ENCODE measurements at regions not wholly inside any gene's neighbourhood (a gene's known extent, or its start where the extent isn't known, plus 50 kb on each side); places are given as distances from the start of the nearest gene placed in this dataset.

DNA sequence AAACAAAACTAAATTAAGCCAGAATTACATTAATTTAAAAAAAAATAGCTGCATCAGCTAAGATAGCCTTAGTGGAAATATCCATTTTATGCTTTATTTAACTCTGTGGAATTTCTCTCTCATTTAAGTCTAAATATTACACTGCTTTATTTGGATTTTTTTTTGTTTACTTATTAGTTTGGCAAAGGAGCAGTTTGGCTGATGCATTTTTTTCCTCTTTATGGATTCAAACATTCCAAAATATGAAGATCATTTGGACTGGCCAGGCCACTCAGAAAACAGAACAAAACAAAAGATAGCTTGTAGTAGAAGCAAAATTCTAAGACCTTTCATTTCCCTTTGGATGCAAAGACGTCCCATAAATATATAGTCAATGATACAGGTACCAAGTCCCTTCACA is 707.3 kb upstream of the UBE2E2 start:
- Mint-ChIP-seq H3K27me3 (no peaks in the 10 kb centered on the region), H3K9me3 (peaks cover 0 to 10% (median 0%) of the 10 kb centered on the region in 11 donors), H3K27ac (no peak overlapping the region), H3K4me3 (no peak overlapping the region), H3K4me1 (no peaks in the 10 kb centered on the region), H3K36me3 (no peaks in the 10 kb centered on the region)
- Histone ChIP-seq H3K36me3 (ENCODE audit: control insufficient read depth in 2 of 3, insufficient read depth in 3 of 3, low read length in 3 of 3) (no peaks in the 10 kb centered on the region), H3K27ac (ENCODE audit: low read depth, low read length) (no peak overlapping the region), H3K4me3 (ENCODE audit: low read length) (no peak overlapping the region), H3K4me1 (ENCODE audit: control insufficient read depth in 2 of 2, insufficient read depth in 2 of 2, low read length in 2 of 2) (no peaks in the 10 kb centered on the region), H3K9me3 (ENCODE audit: control insufficient read depth in 2 of 3, low read length in 3 of 3) (no peaks in the 10 kb centered on the region), H3K27me3 (ENCODE audit: control insufficient read depth in 2 of 2, insufficient read depth in 2 of 2, low read length in 2 of 2) (no peaks in the 10 kb centered on the region)
- ChIA-PET CTCF (no interaction called here), POLR2A (no interaction called here)
- intact Hi-C loops (cut with micrococcal nuclease), result no loop called here
- DNase-seq, result no peak
- no peak for ATAC-seq

DNA sequence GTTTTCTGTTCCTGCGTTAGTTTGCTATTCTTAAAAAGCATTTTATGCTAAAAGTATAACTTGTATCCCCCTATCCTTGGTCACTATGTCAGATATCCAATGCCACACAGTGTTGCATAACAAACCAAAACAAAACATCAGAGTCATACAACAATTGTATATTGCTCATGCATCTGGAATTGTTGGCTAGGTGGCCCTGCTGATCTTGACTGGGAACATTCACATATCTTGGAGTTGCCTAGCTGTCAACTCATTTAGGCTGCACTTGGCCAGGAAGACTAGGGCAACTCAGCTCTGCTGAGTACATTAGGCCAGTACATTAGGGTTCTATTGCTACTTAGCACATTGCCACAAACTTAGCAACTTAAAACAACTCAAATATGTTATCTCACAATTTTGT is 706.5 kb upstream of the UBE2E2 start:
- H3K9me3 Mint-ChIP-seq, result peaks cover 0 to 9% (median 0%) of the 10 kb centered on the region in 11 donors
- intact Hi-C loops (cut with micrococcal nuclease), result no loop called here

DNA sequence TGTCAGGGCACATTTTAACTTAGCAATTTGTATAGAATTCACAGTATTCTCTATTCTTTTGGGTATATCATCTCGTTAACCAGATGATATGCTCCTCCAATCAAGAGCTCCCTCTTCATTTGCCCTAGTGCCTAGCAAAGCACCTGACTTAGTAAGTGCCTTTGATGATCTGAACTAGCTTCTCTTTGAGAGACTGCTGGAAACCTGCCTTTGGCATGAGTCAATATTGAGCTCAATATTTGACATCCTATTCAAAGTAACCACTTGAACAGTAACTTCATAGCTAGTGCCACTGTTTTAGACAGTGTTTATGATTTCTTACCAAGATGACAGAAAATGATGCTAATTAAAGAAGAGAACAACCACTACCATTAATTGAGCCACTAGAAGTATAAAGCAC is 696.3 kb upstream of the UBE2E2 start:
- no peaks in the 10 kb centered on the region for H3K4me1 Mint-ChIP-seq
- peaks cover 0 to 10% (median 1%) of the 10 kb centered on the region in 11 donors for H3K9me3 Mint-ChIP-seq
- CTCF ChIA-PET, result no interaction called here
- H3K4me3 ChIP-seq (ENCODE audit: low read length), result no peak overlapping the region
- H3K36me3 Mint-ChIP-seq, result no peaks in the 10 kb centered on the region
- no peak for DNase-seq
- no peak for ATAC-seq
- H3K9me3 ChIP-seq (ENCODE audit: control insufficient read depth in 2 of 3, low read length in 3 of 3), result no peaks in the 10 kb centered on the region
- H3K4me3 Mint-ChIP-seq, result no peak overlapping the region
- H3K27me3 ChIP-seq (ENCODE audit: control insufficient read depth in 2 of 2, insufficient read depth in 2 of 2, low read length in 2 of 2), result no peaks in the 10 kb centered on the region
- POLR2A ChIA-PET, result no interaction called here
- no peak overlapping the region for H3K27ac ChIP-seq (ENCODE audit: low read depth, low read length)
- intact Hi-C loops (cut with micrococcal nuclease), result no loop called here
- no peaks in the 10 kb centered on the region for H3K4me1 ChIP-seq (ENCODE audit: control insufficient read depth in 2 of 2, insufficient read depth in 2 of 2, low read length in 2 of 2)
- no peaks in the 10 kb centered on the region for H3K27me3 Mint-ChIP-seq
- H3K36me3 ChIP-seq (ENCODE audit: control insufficient read depth in 2 of 3, insufficient read depth in 3 of 3, low read length in 3 of 3), result no peaks in the 10 kb centered on the region
- no peak overlapping the region for H3K27ac Mint-ChIP-seq

More for the DNA sequence above, 706.5 kb upstream of the UBE2E2 start:
- Histone ChIP-seq H3K4me3 (ENCODE audit: low read length) (no peak overlapping the region), H3K9me3 (ENCODE audit: control insufficient read depth in 2 of 3, low read length in 3 of 3) (no peaks in the 10 kb centered on the region), H3K4me1 (ENCODE audit: control insufficient read depth in 2 of 2, insufficient read depth in 2 of 2, low read length in 2 of 2) (no peaks in the 10 kb centered on the region), H3K36me3 (ENCODE audit: control insufficient read depth in 2 of 3, insufficient read depth in 3 of 3, low read length in 3 of 3) (no peaks in the 10 kb centered on the region), H3K27me3 (ENCODE audit: control insufficient read depth in 2 of 2, insufficient read depth in 2 of 2, low read length in 2 of 2) (no peaks in the 10 kb centered on the region), H3K27ac (ENCODE audit: low read depth, low read length) (no peak overlapping the region)
- DNase-seq (no peak), ATAC-seq (no peak)
- no peaks in the 10 kb centered on the region for H3K27me3 Mint-ChIP-seq
- H3K36me3 Mint-ChIP-seq, result no peaks in the 10 kb centered on the region
- H3K4me1 Mint-ChIP-seq, result no peaks in the 10 kb centered on the region
- no peak overlapping the region for H3K4me3 Mint-ChIP-seq
- POLR2A ChIA-PET, result no interaction called here
- CTCF ChIA-PET, result no interaction called here
- no peak overlapping the region for H3K27ac Mint-ChIP-seq

DNA sequence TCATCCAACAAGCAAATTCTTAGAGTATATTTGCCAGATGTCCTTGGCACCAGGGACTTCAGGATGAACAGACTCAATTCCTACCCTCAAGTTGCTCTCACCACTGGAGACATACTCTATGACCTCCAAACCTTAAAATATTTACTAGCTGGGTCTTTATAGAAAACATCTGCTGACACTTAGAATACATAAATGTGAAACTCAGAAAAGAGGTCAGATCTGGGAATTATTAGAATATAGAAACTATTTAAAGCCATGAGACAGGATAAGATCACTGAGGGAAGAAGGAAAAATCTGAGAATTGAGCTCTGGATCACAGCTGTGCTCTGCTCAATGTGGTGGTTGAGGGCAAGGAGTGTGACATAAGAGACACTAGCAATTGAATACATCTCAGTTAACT is 695.4 kb upstream of the UBE2E2 start:
- no peaks in the 10 kb centered on the region for H3K4me1 Mint-ChIP-seq
- H3K27me3 Mint-ChIP-seq, result no peaks in the 10 kb centered on the region
- H3K36me3 Mint-ChIP-seq, result no peaks in the 10 kb centered on the region
- intact Hi-C loops (cut with micrococcal nuclease), result no loop called here
- ATAC-seq (no peak), DNase-seq (no peak)
- no peak overlapping the region for H3K4me3 Mint-ChIP-seq
- H3K27ac Mint-ChIP-seq, result no peak overlapping the region
- H3K27ac ChIP-seq (ENCODE audit: low read depth, low read length), result no peak overlapping the region
- no peaks in the 10 kb centered on the region for H3K9me3 ChIP-seq (ENCODE audit: control insufficient read depth in 2 of 3, low read length in 3 of 3)
- ChIA-PET POLR2A (no interaction called here), CTCF (no interaction called here)
- H3K4me1 ChIP-seq (ENCODE audit: control insufficient read depth in 2 of 2, insufficient read depth in 2 of 2, low read length in 2 of 2), result no peaks in the 10 kb centered on the region
- no peaks in the 10 kb centered on the region for H3K36me3 ChIP-seq (ENCODE audit: control insufficient read depth in 2 of 3, insufficient read depth in 3 of 3, low read length in 3 of 3)
- H3K27me3 ChIP-seq (ENCODE audit: control insufficient read depth in 2 of 2, insufficient read depth in 2 of 2, low read length in 2 of 2), result no peaks in the 10 kb centered on the region
- H3K4me3 ChIP-seq (ENCODE audit: low read length), result no peak overlapping the region
- peaks cover 0 to 10% (median 2%) of the 10 kb centered on the region in 11 donors for H3K9me3 Mint-ChIP-seq

DNA sequence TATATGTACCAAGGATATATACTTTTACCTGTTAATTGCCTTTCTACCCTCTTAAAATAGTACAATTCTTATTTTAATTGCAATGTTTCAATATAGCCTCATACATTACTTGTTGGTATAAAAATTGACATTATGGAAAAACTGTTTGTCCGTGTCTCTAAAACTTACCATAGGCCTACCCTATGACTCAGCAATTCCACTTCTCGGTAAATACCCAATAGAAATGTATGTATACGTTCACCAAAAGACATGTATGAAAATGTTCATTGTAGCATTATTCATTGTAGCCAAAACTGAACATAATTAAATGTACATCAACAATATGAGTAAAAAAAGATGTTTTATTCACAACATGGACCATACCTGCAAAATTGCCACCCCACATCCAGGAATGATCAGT is 679.2 kb upstream of the UBE2E2 start:
- ATAC-seq, result no peak
- POLR2A ChIA-PET, result no interaction called here
- intact Hi-C loops (cut with micrococcal nuclease), result no loop called here

DNA sequence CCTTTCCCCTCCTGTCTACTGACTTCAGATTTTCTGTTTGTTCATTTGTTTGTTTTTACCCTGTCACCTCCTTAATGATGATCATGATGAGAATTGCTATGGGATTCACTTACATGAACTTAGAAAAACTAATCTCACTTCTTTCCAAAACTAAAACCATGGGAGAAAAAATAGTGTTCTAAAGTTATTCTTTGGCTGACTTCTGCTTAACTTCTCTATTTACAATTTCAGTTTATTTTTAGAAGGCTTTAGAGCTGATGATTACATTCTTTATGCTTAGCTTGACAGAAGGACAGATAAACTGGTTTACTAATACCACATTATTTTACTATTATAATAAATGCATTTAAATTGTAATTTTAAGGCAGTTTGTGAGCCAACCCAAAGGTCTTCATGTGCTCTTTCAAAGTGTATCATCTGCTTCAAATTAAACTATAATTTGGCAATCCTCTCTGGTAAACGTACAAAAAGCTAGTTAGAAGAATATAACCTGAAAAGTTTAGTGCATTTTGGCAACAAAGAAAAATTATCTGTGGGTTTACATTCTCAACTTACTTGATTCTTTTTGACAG is 676.8 kb upstream of the UBE2E2 start:
- H3K4me3 ChIP-seq (ENCODE audit: low read length), result no peak overlapping the region
- no peak overlapping the region for H3K4me3 Mint-ChIP-seq
- H3K9me3 ChIP-seq (ENCODE audit: control insufficient read depth in 2 of 3, low read length in 3 of 3), result no peaks in the 10 kb centered on the region
- CTCF ChIA-PET, result no interaction called here
- H3K27me3 ChIP-seq (ENCODE audit: control insufficient read depth in 2 of 2, insufficient read depth in 2 of 2, low read length in 2 of 2), result peaks cover 0 to 3% of the 10 kb centered on the region in 2 donors
- H3K36me3 Mint-ChIP-seq, result no peaks in the 10 kb centered on the region
- H3K27ac ChIP-seq (ENCODE audit: low read depth, low read length), result no peak overlapping the region
- DNase-seq, result no peak
- POLR2A ChIA-PET, result no interaction called here
- H3K27ac Mint-ChIP-seq, result no peak overlapping the region
- H3K36me3 ChIP-seq (ENCODE audit: control insufficient read depth in 2 of 3, insufficient read depth in 3 of 3, low read length in 3 of 3), result no peaks in the 10 kb centered on the region
- peaks cover 0 to 25% (median 2%) of the 10 kb centered on the region in 11 donors for H3K9me3 Mint-ChIP-seq
- H3K4me1 ChIP-seq (ENCODE audit: control insufficient read depth in 2 of 2, insufficient read depth in 2 of 2, low read length in 2 of 2), result no peaks in the 10 kb centered on the region
- no peak for ATAC-seq
- no peaks in the 10 kb centered on the region for H3K27me3 Mint-ChIP-seq
- intact Hi-C loops (cut with micrococcal nuclease), result no loop called here
- no peaks in the 10 kb centered on the region for H3K4me1 Mint-ChIP-seq

More for the DNA sequence above, 679.2 kb upstream of the UBE2E2 start:
- peaks cover 0 to 27% (median 2%) of the 10 kb centered on the region in 11 donors for H3K9me3 Mint-ChIP-seq
- Histone ChIP-seq H3K9me3 (ENCODE audit: control insufficient read depth in 2 of 3, low read length in 3 of 3) (no peaks in the 10 kb centered on the region), H3K36me3 (ENCODE audit: control insufficient read depth in 2 of 3, insufficient read depth in 3 of 3, low read length in 3 of 3) (no peaks in the 10 kb centered on the region), H3K4me1 (ENCODE audit: control insufficient read depth in 2 of 2, insufficient read depth in 2 of 2, low read length in 2 of 2) (no peaks in the 10 kb centered on the region), H3K27ac (ENCODE audit: low read depth, low read length) (no peak overlapping the region), H3K4me3 (ENCODE audit: low read length) (no peak overlapping the region), H3K27me3 (ENCODE audit: control insufficient read depth in 2 of 2, insufficient read depth in 2 of 2, low read length in 2 of 2) (peaks cover 0 to 3% of the 10 kb centered on the region in 2 donors)
- H3K4me1 Mint-ChIP-seq, result no peaks in the 10 kb centered on the region
- CTCF ChIA-PET, result no interaction called here
- no peak overlapping the region for H3K27ac Mint-ChIP-seq
- H3K4me3 Mint-ChIP-seq, result no peak overlapping the region
- no peak for DNase-seq
- H3K36me3 Mint-ChIP-seq, result no peaks in the 10 kb centered on the region
- no peaks in the 10 kb centered on the region for H3K27me3 Mint-ChIP-seq

DNA sequence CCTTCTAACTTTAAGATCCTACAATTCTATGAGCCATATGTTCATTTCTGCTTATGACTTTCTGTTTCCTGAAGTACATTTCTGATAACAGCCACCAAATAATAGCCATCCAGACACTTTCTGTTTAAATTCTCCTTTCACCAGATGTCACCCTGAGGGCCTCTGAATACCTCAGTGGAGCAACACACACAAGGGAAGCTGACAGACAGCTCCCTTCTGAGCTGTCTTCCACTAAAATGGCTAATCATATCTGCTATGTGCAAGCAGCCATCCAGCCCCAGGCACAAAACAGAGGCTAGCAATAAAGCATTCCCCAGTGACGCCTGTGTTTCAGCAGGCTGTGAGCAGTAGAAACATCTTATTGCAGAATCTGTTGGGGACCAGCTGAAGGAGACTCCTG is 666.6 kb upstream of the UBE2E2 start:
- POLR2A ChIA-PET, result no interaction called here
- H3K4me3 Mint-ChIP-seq, result no peak overlapping the region
- Histone ChIP-seq H3K9me3 (ENCODE audit: control insufficient read depth in 2 of 3, low read length in 3 of 3) (no peaks in the 10 kb centered on the region), H3K4me3 (ENCODE audit: low read length) (no peak overlapping the region), H3K27ac (ENCODE audit: low read depth, low read length) (no peak overlapping the region), H3K27me3 (ENCODE audit: control insufficient read depth in 2 of 2, insufficient read depth in 2 of 2, low read length in 2 of 2) (no peaks in the 10 kb centered on the region), H3K36me3 (ENCODE audit: control insufficient read depth in 2 of 3, insufficient read depth in 3 of 3, low read length in 3 of 3) (no peaks in the 10 kb centered on the region), H3K4me1 (ENCODE audit: control insufficient read depth in 2 of 2, insufficient read depth in 2 of 2, low read length in 2 of 2) (no peaks in the 10 kb centered on the region)
- H3K27ac Mint-ChIP-seq, result no peak overlapping the region
- CTCF ChIA-PET, result interaction anchor here (0.7 kb wide), 1 partner anchor 1473 kb away, joined by 5 read pairs; no protein-coding TSS in a partner anchor
- H3K9me3 Mint-ChIP-seq, result peaks cover 0 to 8% (median 4%) of the 10 kb centered on the region in 11 donors
- no peaks in the 10 kb centered on the region for H3K27me3 Mint-ChIP-seq
- intact Hi-C loops (cut with micrococcal nuclease), result no loop called here
- DNase-seq, result no peak
- H3K4me1 Mint-ChIP-seq, result no peaks in the 10 kb centered on the region
- ATAC-seq, result no peak
- H3K36me3 Mint-ChIP-seq, result no peaks in the 10 kb centered on the region

Data from naive thymus-derived CD4-positive, alpha-beta T cell (primary cell).